H9 (cell line): ENCODE measurements at regions not wholly inside any gene's neighbourhood (a gene's known extent, or its start where the extent isn't known, plus 50 kb on each side); places are given as distances from the start of the nearest gene placed in this dataset.

Source experiments
- DNase-seq: peaks from one replicate; pipeline ENCODE4 v3.0.0-alpha.2; 2017
- H2AFZ ChIP-seq: one replicate; pipeline ENCODE4 v1.6.1; 2013; ENCODE audit warnings: mild to moderate bottlenecking, low read length, control low read depth, moderate library complexity
- H2AK5ac ChIP-seq: 2 replicates; pipeline ENCODE4 v1.6.1; 2013; ENCODE audit warnings: low read length, control low read depth, mixed read lengths; ENCODE audit not compliant: insufficient read length
- H2BK120ac ChIP-seq: one replicate; pipeline ENCODE4 v1.6.1; 2013; ENCODE audit warnings: low read depth, mild to moderate bottlenecking, low read length, control low read depth, inconsistent platforms; ENCODE audit not compliant: poor library complexity, severe bottlenecking
- H2BK12ac ChIP-seq: 2 replicates; pipeline ENCODE4 v1.6.1; 2013; ENCODE audit warnings: low read length, control low read depth, mixed read lengths, low read depth; ENCODE audit not compliant: insufficient read length
- H2BK15ac ChIP-seq: 2 replicates; pipeline ENCODE4 v1.6.1; 2013; ENCODE audit warnings: low read depth, low read length, control low read depth
- H2BK20ac ChIP-seq: one replicate; pipeline ENCODE4 v1.6.1; 2013; ENCODE audit warnings: low read depth, mild to moderate bottlenecking, low read length, control low read depth, inconsistent platforms; ENCODE audit not compliant: poor library complexity, severe bottlenecking
- H2BK5ac ChIP-seq: 2 replicates; pipeline ENCODE4 v1.6.1; 2013; ENCODE audit warnings: low read length, control low read depth, mixed read lengths; ENCODE audit not compliant: insufficient read length
- H3K14ac ChIP-seq: 2 replicates; pipeline ENCODE4 v1.6.1; 2013; ENCODE audit warnings: low read length, control low read depth; ENCODE audit not compliant: insufficient read depth
- H3K18ac ChIP-seq: 2 replicates; pipeline ENCODE4 v1.6.1; 2013; ENCODE audit warnings: low read depth, mild to moderate bottlenecking, mixed read lengths, low read length, control low read depth; ENCODE audit not compliant: insufficient read length
- H3K23ac ChIP-seq: 2 replicates; pipeline ENCODE4 v1.6.1; 2013; ENCODE audit warnings: low read length, control low read depth, mixed read lengths, low read depth; ENCODE audit not compliant: insufficient read length
- H3K23me2 ChIP-seq: 2 replicates; pipeline ENCODE4 v1.6.1; 2013; ENCODE audit warnings: low read depth, mild to moderate bottlenecking, mixed read lengths, low read length, control low read depth; ENCODE audit not compliant: insufficient read length, poor library complexity, severe bottlenecking
- H3K27ac ChIP-seq: 2 replicates; pipeline ENCODE4 v1.5.1; 2013; ENCODE audit warnings: low read length, control low read depth, mixed read lengths, low read depth; ENCODE audit not compliant: insufficient read length
- H3K27me3 ChIP-seq: 2 replicates; pipeline ENCODE4 v1.6.1; 2013; ENCODE audit warnings: low read length, control low read depth, inconsistent platforms; ENCODE audit not compliant: insufficient read depth
- H3K4ac ChIP-seq: 2 replicates; pipeline ENCODE4 v1.6.1; 2013; ENCODE audit warnings: low read depth, mild to moderate bottlenecking, control low read depth, inconsistent platforms, low read length, moderate library complexity
- H3K4me1 ChIP-seq: 2 replicates; pipeline ENCODE4 v1.6.1; 2013; ENCODE audit warnings: low read length, control low read depth, inconsistent platforms; ENCODE audit not compliant: insufficient read depth
- H3K4me2 ChIP-seq: 2 replicates; pipeline ENCODE4 v1.6.1; 2013; ENCODE audit warnings: low read length, control low read depth, mixed read lengths; ENCODE audit not compliant: insufficient read length, insufficient read depth
- H3K56ac ChIP-seq: 2 replicates; pipeline ENCODE4 v1.6.1; 2013; ENCODE audit warnings: low read depth, mild to moderate bottlenecking, mixed read lengths, low read length, control low read depth; ENCODE audit not compliant: insufficient read length
- H3K79me1 ChIP-seq: 2 replicates; pipeline ENCODE4 v1.6.1; 2013; ENCODE audit warnings: low read depth, mild to moderate bottlenecking, moderate library complexity, low read length, control low read depth, inconsistent platforms; ENCODE audit not compliant: insufficient read depth, poor library complexity, severe bottlenecking
- H3K79me2 ChIP-seq: 2 replicates; pipeline ENCODE4 v1.6.1; 2013; ENCODE audit warnings: low read length, control low read depth, inconsistent platforms; ENCODE audit not compliant: insufficient read depth
- H3K9ac ChIP-seq: 2 replicates; pipeline ENCODE4 v1.6.1; 2013; ENCODE audit warnings: low read length, control low read depth, mixed read lengths; ENCODE audit not compliant: insufficient read length; ENCODE audit errors: extremely low read depth
- H3K9me3 ChIP-seq: one replicate; pipeline ENCODE4 v1.6.1; 2013; ENCODE audit warnings: low read depth, low read length, inconsistent platforms; ENCODE audit not compliant: control insufficient read depth
- H3T11ph ChIP-seq: one replicate; pipeline ENCODE4 v1.6.1; 2013; ENCODE audit warnings: mild to moderate bottlenecking, low read length, control low read depth, inconsistent platforms
- H4K20me1 ChIP-seq: one replicate; pipeline ENCODE4 v1.6.1; 2013; ENCODE audit not compliant: control insufficient read depth, insufficient read length, insufficient read depth
- H4K5ac ChIP-seq: 2 replicates; pipeline ENCODE4 v1.6.1; 2013; ENCODE audit warnings: low read depth, mild to moderate bottlenecking, mixed read lengths, low read length, control low read depth; ENCODE audit not compliant: insufficient read length
- H4K8ac ChIP-seq: replicated peaks from 2 replicates; pipeline ENCODE4 v1.6.1; 2013; ENCODE audit warnings: low read length, control low read depth, mixed read lengths, low read depth; ENCODE audit not compliant: insufficient read length
- H4K91ac ChIP-seq: 2 replicates; pipeline ENCODE4 v1.6.1; 2013; ENCODE audit warnings: low read depth, mild to moderate bottlenecking, moderate library complexity, mixed read lengths, low read length, control low read depth; ENCODE audit not compliant: insufficient read length
- H3K27ac Mint-ChIP-seq, 3 experiments: 2 replicates in 2 of 3; 3 replicates in 1 of 3; pipeline ENCODE4 v1.8.0; 2020 to 2021; ENCODE audit warnings: mixed read lengths in 3 of 3, mild to moderate bottlenecking in 1 of 3, moderate library complexity in 1 of 3
- H3K27me3 Mint-ChIP-seq: 2 replicates; pipeline ENCODE4 v1.8.0; 2021; ENCODE audit warnings: low read depth, mild to moderate bottlenecking, moderate library complexity, mixed read lengths
- H3K36me3 Mint-ChIP-seq, 3 experiments: 2 replicates in 2 of 3; 3 replicates in 1 of 3; pipeline ENCODE4 v1.8.0; 2020 to 2021; ENCODE audit warnings: low read depth in 3 of 3, mixed read lengths in 3 of 3; ENCODE audit not compliant: insufficient read depth in 1 of 3
- H3K4me1 Mint-ChIP-seq, 2 experiments: 2 replicates each; pipeline ENCODE4 v1.8.0; 2020; ENCODE audit warnings: mixed read lengths in 2 of 2
- H3K4me3 Mint-ChIP-seq, 2 experiments: 2 replicates in 1 of 2; 3 replicates in 1 of 2; pipeline ENCODE4 v1.8.0; 2020 to 2021; ENCODE audit warnings: mild to moderate bottlenecking in 2 of 2, mixed read lengths in 2 of 2, moderate library complexity in 1 of 2
- H3K9me3 Mint-ChIP-seq, 2 experiments: 2 replicates in 1 of 2; 3 replicates in 1 of 2; pipeline ENCODE4 v1.8.0; 2020; ENCODE audit warnings: mild to moderate bottlenecking in 2 of 2, mixed read lengths in 2 of 2, moderate library complexity in 1 of 2
- WGBS: extraction: QIAGEN DNeasy Blood & Tissue Kit; methylation state at CpG from one replicate; pipeline ENCODE4 v1.1.7; 2013; ENCODE audit warnings: missing lambda C conversion rate, low lambda C conversion rate, mixed read lengths; ENCODE audit not compliant: insufficient read length; ENCODE audit errors: extremely low coverage; 5-methylcytosine and 5-hydroxymethylcytosine counted together
- TF ChIP-seq, protein P1 (sequence below): fragments of 200-600 bp; sonication (generic); conservative IDR thresholded peaks from 3 replicates; pipeline ENCODE4 v1.8.0; 2021; ENCODE audit warnings: antibody characterized with exemption, mild to moderate bottlenecking

DNA sequence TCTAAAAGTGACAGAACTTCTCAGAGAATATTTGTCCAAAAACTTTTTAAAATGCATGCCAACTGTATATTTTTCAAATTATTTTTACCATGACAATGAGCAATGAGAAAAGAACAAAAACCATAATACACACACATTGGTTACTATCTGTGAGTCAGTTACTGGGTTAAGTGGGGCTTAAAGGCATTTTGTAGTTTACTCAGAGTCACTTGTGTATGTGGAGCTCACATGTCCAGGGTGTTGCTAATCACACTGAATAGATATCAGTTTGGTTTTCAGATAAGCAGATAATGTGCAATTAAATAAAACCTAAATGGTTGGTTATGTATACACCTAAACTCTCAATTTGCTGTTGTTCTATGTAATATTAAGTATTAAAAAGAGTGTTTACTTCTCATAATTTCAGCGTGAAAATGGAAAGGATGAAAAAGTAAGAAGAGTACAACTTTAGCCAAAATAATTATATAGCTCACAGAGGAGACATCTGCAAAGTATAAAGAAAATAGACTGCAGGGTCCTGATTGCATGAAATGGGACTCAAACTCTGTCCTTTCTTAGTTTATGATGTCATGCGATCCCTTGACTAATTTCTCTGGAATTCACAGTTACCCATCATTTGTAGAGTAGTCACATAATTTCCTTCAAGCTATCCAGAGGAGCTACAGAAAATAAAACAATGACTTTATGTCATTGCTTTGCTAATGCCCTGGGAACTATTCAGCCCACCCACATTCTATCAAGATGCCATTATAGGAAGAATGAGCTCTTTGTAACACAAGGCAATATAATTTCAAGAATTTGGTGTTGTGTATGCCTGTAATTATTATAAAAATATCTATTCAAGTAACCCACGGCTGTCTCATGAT is 388.0 kb upstream of the ZNF608 start:
- H4K20me1 ChIP-seq: no peaks in the 10 kb centered on the region
- no peak for DNase-seq
- WGBS: no CpG with 5 or more reads among the region's 3 CpGs
- H3K56ac ChIP-seq: no peak overlapping the region
- no peak overlapping the region for H4K8ac ChIP-seq
- no peak overlapping the region for H3T11ph ChIP-seq
- H4K5ac ChIP-seq: no peak overlapping the region
- H2BK15ac ChIP-seq: no peak overlapping the region
- no peak overlapping the region for H2BK120ac ChIP-seq
- no peaks in the 10 kb centered on the region for H3K79me1 ChIP-seq
- H2AK5ac ChIP-seq: no peak overlapping the region
- no peak overlapping the region for H2BK5ac ChIP-seq
- H2BK20ac ChIP-seq: no peak overlapping the region
- H3K23ac ChIP-seq: no peak overlapping the region
- Mint-ChIP-seq H3K36me3 (peaks cover 0 to 8% (median 2%) of the 10 kb centered on the region in 3 experiments; a peak in 2 of 7 replicates), H3K4me3 (no peak overlapping the region), H3K27me3 (no peaks in the 10 kb centered on the region), H3K27ac (no peak overlapping the region), H3K9me3 (peaks cover 0 to 3% of the 10 kb centered on the region in 2 experiments; a peak in 2 of 5 replicates), H3K4me1 (peaks cover 12 to 14% of the 10 kb centered on the region in 2 experiments)
- peaks cover 2% of the 10 kb centered on the region; the same call in 1 of the 2 replicates for H3K4me1 ChIP-seq
- no peaks in the 10 kb centered on the region for H3K79me2 ChIP-seq
- H3K23me2 ChIP-seq: no peaks in the 10 kb centered on the region
- H4K91ac ChIP-seq: no peak overlapping the region
- H3K27ac ChIP-seq: no peak overlapping the region
- H2AFZ ChIP-seq: no peak overlapping the region
- H2BK12ac ChIP-seq: no peak overlapping the region
- TF ChIP-seq, protein P1, sequence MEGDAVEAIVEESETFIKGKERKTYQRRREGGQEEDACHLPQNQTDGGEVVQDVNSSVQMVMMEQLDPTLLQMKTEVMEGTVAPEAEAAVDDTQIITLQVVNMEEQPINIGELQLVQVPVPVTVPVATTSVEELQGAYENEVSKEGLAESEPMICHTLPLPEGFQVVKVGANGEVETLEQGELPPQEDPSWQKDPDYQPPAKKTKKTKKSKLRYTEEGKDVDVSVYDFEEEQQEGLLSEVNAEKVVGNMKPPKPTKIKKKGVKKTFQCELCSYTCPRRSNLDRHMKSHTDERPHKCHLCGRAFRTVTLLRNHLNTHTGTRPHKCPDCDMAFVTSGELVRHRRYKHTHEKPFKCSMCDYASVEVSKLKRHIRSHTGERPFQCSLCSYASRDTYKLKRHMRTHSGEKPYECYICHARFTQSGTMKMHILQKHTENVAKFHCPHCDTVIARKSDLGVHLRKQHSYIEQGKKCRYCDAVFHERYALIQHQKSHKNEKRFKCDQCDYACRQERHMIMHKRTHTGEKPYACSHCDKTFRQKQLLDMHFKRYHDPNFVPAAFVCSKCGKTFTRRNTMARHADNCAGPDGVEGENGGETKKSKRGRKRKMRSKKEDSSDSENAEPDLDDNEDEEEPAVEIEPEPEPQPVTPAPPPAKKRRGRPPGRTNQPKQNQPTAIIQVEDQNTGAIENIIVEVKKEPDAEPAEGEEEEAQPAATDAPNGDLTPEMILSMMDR: no peak
- no peak overlapping the region for H3K14ac ChIP-seq
- H3K9ac ChIP-seq: no peak overlapping the region
- H3K18ac ChIP-seq: no peak overlapping the region
- no peaks in the 10 kb centered on the region for H3K9me3 ChIP-seq
- H3K4ac ChIP-seq: no peak overlapping the region
- H3K27me3 ChIP-seq: no peaks in the 10 kb centered on the region
- no peak overlapping the region for H3K4me2 ChIP-seq
